A549 (cell line): ENCODE measurements at regions not wholly inside any gene's neighbourhood (a gene's known extent, or its start where the extent isn't known, plus 50 kb on each side); places are given as distances from the start of the nearest gene placed in this dataset.

Experiments
- ATAC-seq, 2 experiments: fragments of 200-7000 bp in 1 of 2; fragments of >200 bp in 1 of 2; cut with Nextera tagmentation in 1 of 2; cut with Tn5 transposase in 1 of 2; 3 replicates each; pipeline versions ENCODE4 v1.8.0 to v1.9.1; 2018 to 2020; ENCODE audit warnings: mild to moderate bottlenecking in 1 of 2, moderate library complexity in 1 of 2
- CTCF ChIA-PET: fragments of 300-600 bp; sonication (Branson Sonifier 250); formaldehyde crosslinking; extraction: SDS; loops from one replicate; lab custom pipeline; 2021; ENCODE audit warnings: antibody characterized with exemption, inconsistent platforms; lab: Yijun Ruan, JAX
- POLR2A ChIA-PET: fragments of 350-600 bp; formaldehyde crosslinking; extraction: SDS; loops from one replicate; lab custom pipeline; 2021; ENCODE audit warnings: antibody characterized with exemption, inconsistent platforms; lab: Yijun Ruan, JAX
- DNase-seq, 2 experiments: peaks; one replicate each; pipeline versions ENCODE4 v3.0.0 to v3.0.0-alpha.2; 2011 to 2016; ENCODE audit warnings: low read depth in 1 of 2, low spot score in 1 of 2
- FAIRE-seq: peaks from 2 replicates; lab custom pipeline; 2011; peaks lifted over from hg19 to GRCh38; lab: Jason Lieb, UNC
- H3K27ac ChIP-seq, 2 experiments: fragments of >200 bp; sonication (Bioruptor Twin); formaldehyde crosslinking; 3 replicates each; pipeline ENCODE4 v1.5.1; 2016 to 2017
- H3K4me1 ChIP-seq: fragments of >200 bp; sonication (Bioruptor Twin); formaldehyde crosslinking; 3 replicates; pipeline ENCODE4 v1.6.1; 2016
- H3K4me2 ChIP-seq: fragments of >200 bp; sonication (Bioruptor Twin); formaldehyde crosslinking; 3 replicates; pipeline ENCODE4 v1.6.1; 2016
- H3K4me3 ChIP-seq: fragments of >200 bp; sonication (Bioruptor Twin); formaldehyde crosslinking; 3 replicates; pipeline ENCODE4 v1.5.1; 2016
- H3K9me3 ChIP-seq: fragments of >200 bp; sonication (Bioruptor Twin); formaldehyde crosslinking; 3 replicates; pipeline ENCODE4 v1.6.1; 2016
- ATOH8 ChIP-seq: fragments of 250-450 bp; sonication (Bioruptor Pico); IDR thresholded peaks from 2 replicates; pipeline ENCODE4 v1.5.0; 2020; ENCODE audit warnings: low read depth, mild to moderate bottlenecking, moderate library complexity
- CBX2 ChIP-seq: fragments of 200-600 bp; sonication (generic); IDR thresholded peaks from 2 replicates; pipeline ENCODE4 v1.6.1; 2016; ENCODE audit warnings: low read depth, mild to moderate bottlenecking, borderline replicate concordance
- CBX8 ChIP-seq: fragments of 200-600 bp; sonication (generic); IDR thresholded peaks from 2 replicates; pipeline ENCODE4 v1.6.1; 2016
- CEBPB ChIP-seq, 2 experiments: fragments of >200 bp in 1 of 2; sonication (Bioruptor Twin) in 1 of 2; formaldehyde crosslinking in 1 of 2; IDR thresholded peaks; 2 replicates each; pipeline ENCODE4 v1.6.1; 2012 to 2016
- CHD2 ChIP-seq: fragments of 150-350 bp; IDR thresholded peaks from 2 replicates; pipeline ENCODE4 v1.6.1; 2014; ENCODE audit warnings: low read length; ENCODE audit not compliant: partially characterized antibody
- E2F6 ChIP-seq: IDR thresholded peaks from 2 replicates; pipeline ENCODE4 v1.6.1; 2012; ENCODE audit warnings: low read depth, borderline replicate concordance
- EHF ChIP-seq: fragments of 250-450 bp; sonication (Bioruptor Pico); IDR thresholded peaks from 2 replicates; pipeline ENCODE4 v1.5.0; 2020; ENCODE audit warnings: mild to moderate bottlenecking
- EHMT2 ChIP-seq: fragments of 200-600 bp; sonication (generic); IDR thresholded peaks from 2 replicates; pipeline ENCODE4 v1.6.1; 2016; ENCODE audit warnings: antibody characterized with exemption, low read depth, mild to moderate bottlenecking, moderate library complexity
- ESRRA ChIP-seq: fragments of 150-350 bp; IDR thresholded peaks from 2 replicates; pipeline ENCODE4 v1.6.1; 2014; ENCODE audit warnings: mild to moderate bottlenecking, low read length, borderline replicate concordance
- HES2 ChIP-seq: fragments of >200 bp; sonication (Bioruptor Twin); formaldehyde crosslinking; IDR thresholded peaks from 2 replicates; pipeline ENCODE4 v1.6.1; 2016
- HEYL ChIP-seq: fragments of 250-450 bp; sonication (Bioruptor Pico); IDR thresholded peaks from 2 replicates; pipeline ENCODE4 v1.8.0; 2021; ENCODE audit warnings: mild to moderate bottlenecking, moderate library complexity
- KDM5A ChIP-seq: fragments of 200-600 bp; sonication (generic); IDR thresholded peaks from 2 replicates; pipeline ENCODE4 v1.6.1; 2016; ENCODE audit warnings: antibody characterized with exemption, mild to moderate bottlenecking
- NFE2L2 ChIP-seq: fragments of 150-350 bp; conservative IDR thresholded peaks from 2 replicates; pipeline ENCODE4 v1.6.1; 2014; ENCODE audit warnings: low read length
- NR3C1 ChIP-seq: fragments of >200 bp; sonication (Bioruptor Twin); formaldehyde crosslinking; IDR thresholded peaks from 3 replicates; pipeline ENCODE4 v1.6.1; 2017
- PHF8 ChIP-seq: fragments of 200-600 bp; sonication (generic); IDR thresholded peaks from 2 replicates; pipeline ENCODE4 v1.6.1; 2016; ENCODE audit warnings: low read depth, mild to moderate bottlenecking, antibody characterized with exemption, moderate library complexity, borderline replicate concordance
- POLR2A ChIP-seq: IDR thresholded peaks from 2 replicates; pipeline ENCODE4 v1.6.1; 2012; ENCODE audit warnings: mild to moderate bottlenecking, low read length
- RAD21 ChIP-seq, 2 experiments: fragments of >200 bp in 1 of 2; sonication (Bioruptor Twin) in 1 of 2; formaldehyde crosslinking in 1 of 2; IDR thresholded peaks in 1 of 2; conservative IDR thresholded peaks in 1 of 2; 2 replicates in 1 of 2; 3 replicates in 1 of 2; pipeline ENCODE4 v1.6.1; 2012 to 2018; ENCODE audit warnings: inconsistent platforms in 1 of 2
- SREBF2 ChIP-seq: fragments of 450-650 bp; IDR thresholded peaks from 2 replicates; pipeline ENCODE4 v1.6.1; 2014; ENCODE audit warnings: mild to moderate bottlenecking, moderate library complexity
- TP53 ChIP-seq: fragments of 250-450 bp; sonication (Bioruptor Pico); IDR thresholded peaks from 2 replicates; pipeline ENCODE4 v1.5.0; 2021; ENCODE audit warnings: mild to moderate bottlenecking, moderate library complexity
- ZFP36 ChIP-seq: fragments of 450-650 bp; IDR thresholded peaks from 2 replicates; pipeline ENCODE4 v1.6.1; 2014; ENCODE audit warnings: borderline replicate concordance; ENCODE audit not compliant: partially characterized antibody
- ZNF302 ChIP-seq: fragments of 250-450 bp; sonication (Bioruptor Pico); IDR thresholded peaks from 2 replicates; pipeline ENCODE4 v1.9.0; 2021; ENCODE audit warnings: inconsistent platforms, mild to moderate bottlenecking, moderate library complexity
- ZSCAN20 ChIP-seq: fragments of 250-450 bp; sonication (Bioruptor Pico); IDR thresholded peaks from 2 replicates; pipeline ENCODE4 v1.8.0; 2022; ENCODE audit warnings: mild to moderate bottlenecking, moderate library complexity
- WGBS: methylation state at CpG from one replicate; pipeline ENCODE4 v1.1.6; 2017; ENCODE audit errors: missing lambda C conversion rate; 5-methylcytosine and 5-hydroxymethylcytosine counted together
- TF ChIP-seq, protein P1 (sequence below): fragments of >200 bp; sonication (Bioruptor Twin); formaldehyde crosslinking; IDR thresholded peaks from 3 replicates; pipeline ENCODE4 v1.6.1; 2016
- TF ChIP-seq, protein P2 (sequence below): fragments of 250-450 bp; sonication (Bioruptor Pico); IDR thresholded peaks from 2 replicates; pipeline ENCODE4 v1.5.0; 2021; ENCODE audit warnings: mild to moderate bottlenecking, moderate library complexity, borderline replicate concordance
- TF ChIP-seq, protein P3 (sequence below): fragments of 450-650 bp; IDR thresholded peaks from 2 replicates; pipeline ENCODE4 v1.6.1; 2014; ENCODE audit warnings: antibody characterized with exemption

DNA sequence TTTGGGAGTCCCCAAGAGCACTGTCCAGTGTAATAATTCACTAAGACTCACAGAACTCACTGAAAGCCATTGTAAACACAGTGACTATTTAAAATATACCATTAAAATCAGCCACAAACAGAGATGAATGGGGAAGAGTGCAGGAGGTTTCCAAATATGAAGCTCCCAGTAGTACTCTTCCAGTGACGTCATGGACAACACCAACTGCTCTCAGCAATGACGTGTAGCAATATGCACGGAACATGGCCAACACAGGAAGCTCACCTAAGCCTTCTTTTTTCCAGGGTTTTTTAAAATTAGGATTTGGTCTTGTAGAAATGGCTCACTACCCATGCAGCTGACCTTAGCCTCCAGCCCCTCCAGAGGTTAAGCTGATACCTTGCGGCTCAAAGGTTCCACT is 1224.1 kb upstream of the CADM2 start (continued):
- TF ChIP-seq, protein P1, sequence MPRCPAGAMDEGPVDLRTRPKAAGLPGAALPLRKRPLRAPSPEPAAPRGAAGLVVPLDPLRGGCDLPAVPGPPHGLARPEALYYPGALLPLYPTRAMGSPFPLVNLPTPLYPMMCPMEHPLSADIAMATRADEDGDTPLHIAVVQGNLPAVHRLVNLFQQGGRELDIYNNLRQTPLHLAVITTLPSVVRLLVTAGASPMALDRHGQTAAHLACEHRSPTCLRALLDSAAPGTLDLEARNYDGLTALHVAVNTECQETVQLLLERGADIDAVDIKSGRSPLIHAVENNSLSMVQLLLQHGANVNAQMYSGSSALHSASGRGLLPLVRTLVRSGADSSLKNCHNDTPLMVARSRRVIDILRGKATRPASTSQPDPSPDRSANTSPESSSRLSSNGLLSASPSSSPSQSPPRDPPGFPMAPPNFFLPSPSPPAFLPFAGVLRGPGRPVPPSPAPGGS = no peak
- no peak for TF ChIP-seq CHD2
- no peak for TF ChIP-seq TP53
- TF ChIP-seq PHF8 = no peak
- TF ChIP-seq, protein P2, sequence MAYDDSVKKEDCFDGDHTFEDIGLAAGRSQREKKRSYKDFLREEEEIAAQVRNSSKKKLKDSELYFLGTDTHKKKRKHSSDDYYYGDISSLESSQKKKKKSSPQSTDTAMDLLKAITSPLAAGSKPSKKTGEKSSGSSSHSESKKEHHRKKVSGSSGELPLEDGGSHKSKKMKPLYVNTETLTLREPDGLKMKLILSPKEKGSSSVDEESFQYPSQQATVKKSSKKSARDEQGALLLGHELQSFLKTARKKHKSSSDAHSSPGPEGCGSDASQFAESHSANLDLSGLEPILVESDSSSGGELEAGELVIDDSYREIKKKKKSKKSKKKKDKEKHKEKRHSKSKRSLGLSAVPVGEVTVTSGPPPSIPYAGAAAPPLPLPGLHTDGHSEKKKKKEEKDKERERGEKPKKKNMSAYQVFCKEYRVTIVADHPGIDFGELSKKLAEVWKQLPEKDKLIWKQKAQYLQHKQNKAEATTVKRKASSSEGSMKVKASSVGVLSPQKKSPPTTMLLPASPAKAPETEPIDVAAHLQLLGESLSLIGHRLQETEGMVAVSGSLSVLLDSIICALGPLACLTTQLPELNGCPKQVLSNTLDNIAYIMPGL (CRISPR knock-in tag) = no peak
- TF ChIP-seq ZNF302 (CRISPR knock-in tag) = no peak
- no peak for TF ChIP-seq NFE2L2
- no peak for TF ChIP-seq ZFP36
- TF ChIP-seq SREBF2 = no peak
- TF ChIP-seq, all 56 proteins: peak for 0

DNA sequence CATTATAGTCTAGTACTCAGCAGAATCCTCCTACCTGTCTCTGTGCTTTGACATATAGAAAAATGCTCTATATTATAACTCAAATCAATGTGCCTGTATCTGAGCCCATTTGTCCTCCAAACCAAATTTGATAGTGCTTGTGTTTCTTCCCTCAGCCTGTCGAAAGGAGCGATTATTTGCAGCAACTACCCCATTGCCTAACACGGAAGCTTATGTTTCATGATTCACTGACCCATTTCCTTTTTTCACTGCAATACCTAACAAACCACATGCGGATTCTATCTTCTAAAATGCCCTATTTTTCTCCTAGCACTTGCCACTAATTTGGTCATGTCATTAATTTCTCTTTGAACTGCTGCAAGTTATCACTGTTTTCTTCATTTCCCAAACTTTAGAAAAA is 1220.6 kb upstream of the CADM2 start:
- POLR2A ChIA-PET = no interaction called here
- FAIRE-seq (no peak), DNase-seq (no peak), ATAC-seq (no peak)
- TF ChIP-seq ZSCAN20 (CRISPR knock-in tag) (no peak), CEBPB (IDR thresholded peaks at IDR 0.05) (no peak), KDM5A (no peak), NR3C1 (no peak), E2F6 (no peak), ATOH8 (no peak), EHMT2 (no peak), POLR2A (no peak), HES2 (no peak), CBX2 (no peak)
- TF ChIP-seq, protein P3, sequence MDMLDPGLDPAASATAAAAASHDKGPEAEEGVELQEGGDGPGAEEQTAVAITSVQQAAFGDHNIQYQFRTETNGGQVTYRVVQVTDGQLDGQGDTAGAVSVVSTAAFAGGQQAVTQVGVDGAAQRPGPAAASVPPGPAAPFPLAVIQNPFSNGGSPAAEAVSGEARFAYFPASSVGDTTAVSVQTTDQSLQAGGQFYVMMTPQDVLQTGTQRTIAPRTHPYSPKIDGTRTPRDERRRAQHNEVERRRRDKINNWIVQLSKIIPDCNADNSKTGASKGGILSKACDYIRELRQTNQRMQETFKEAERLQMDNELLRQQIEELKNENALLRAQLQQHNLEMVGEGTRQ = no peak
- no peak overlapping the region for H3K27ac ChIP-seq
- no peak overlapping the region for H3K4me3 ChIP-seq
- 21% methylated on average over 4 of the region's 4 CpGs for WGBS
- CTCF ChIA-PET = no interaction called here
- no peaks in the 10 kb centered on the region for H3K9me3 ChIP-seq
- no peak overlapping the region for H3K4me2 ChIP-seq
- no peaks in the 10 kb centered on the region for H3K4me1 ChIP-seq

DNA sequence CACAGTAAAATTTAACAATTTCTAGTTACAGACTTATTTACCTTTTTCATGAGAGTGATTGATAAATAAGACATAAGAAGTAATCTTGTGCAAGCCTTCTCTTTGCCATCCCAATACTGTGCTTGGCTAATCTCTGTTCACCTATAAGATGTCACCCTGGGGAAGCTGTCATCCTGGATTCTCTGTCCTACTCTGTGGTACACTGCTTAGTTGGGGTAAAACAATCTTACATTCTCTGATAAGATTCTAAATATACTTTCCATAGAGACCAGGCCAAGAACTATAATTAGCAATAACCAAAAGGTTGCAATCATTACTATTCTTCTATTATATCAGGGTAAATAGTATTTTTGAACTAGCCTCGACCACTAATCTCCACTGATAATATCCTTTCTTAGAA is 1218.3 kb upstream of the CADM2 start:
- H3K4me3 ChIP-seq = no peak overlapping the region
- no peak overlapping the region for H3K4me2 ChIP-seq
- WGBS = 6% methylated on average over 1 of the region's 1 CpG
- H3K9me3 ChIP-seq = no peaks in the 10 kb centered on the region
- no peak overlapping the region for H3K27ac ChIP-seq
- ChIA-PET CTCF (no interaction called here), POLR2A (no interaction called here)
- DNase-seq (no peak), FAIRE-seq (no peak), ATAC-seq (no peak)
- H3K4me1 ChIP-seq = no peaks in the 10 kb centered on the region
- TF ChIP-seq, protein P3 = no peak
- TF ChIP-seq ESRRA (no peak), EHF (CRISPR knock-in tag) (no peak), RAD21 (conservative IDR thresholded peaks at IDR 0.05 in 1 of 2, IDR thresholded peaks at IDR 0.05 in 1 of 2) (no peak), HEYL (CRISPR knock-in tag) (no peak), CBX8 (no peak)
- TF ChIP-seq, protein P2 (CRISPR knock-in tag) = no peak
